ENCODE measurements at regions not wholly inside any gene's neighbourhood (a gene's known extent, or its start where the extent isn't known, plus 50 kb on each side); places are given as distances from the start of the nearest gene placed in this dataset.

DNA sequence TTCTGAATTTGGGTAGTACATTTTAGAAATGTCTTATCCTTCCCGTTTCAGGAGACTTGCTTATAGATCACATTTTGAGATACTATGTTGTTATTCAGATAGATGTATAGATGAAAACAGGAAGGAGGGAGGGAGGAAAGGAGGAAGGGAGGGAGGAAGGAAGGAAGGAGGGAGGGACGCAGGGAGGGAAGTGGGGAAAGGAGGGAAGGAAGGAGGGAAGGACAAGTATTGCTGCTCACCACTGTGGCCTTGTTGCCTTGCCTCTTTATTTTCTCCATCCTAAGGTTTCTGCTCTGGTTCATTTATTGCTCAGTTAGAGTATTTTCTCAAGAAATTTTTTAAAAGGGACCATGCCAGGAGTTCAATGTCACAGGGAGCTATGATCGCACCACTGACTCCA, 134.3 kb downstream of the LTN1 start:
- in situ Hi-C loops (cut with MboI) (no loop called here), intact Hi-C loops (cut with micrococcal nuclease) (no loop called here)
- no peaks in the 10 kb centered on the region for H3K36me3 ChIP-seq (ENCODE audit: control insufficient read depth, insufficient read depth, low read length)
- ChIA-PET CTCF (ENCODE audit: low intra/inter-chr PET ratio) (no interaction called here), POLR2A (interaction anchor here (0.6 to 0.9 kb wide), 3 partner anchors 29 to 1225 kb away, joined by 3 to 4 read pairs (median 3); no protein-coding TSS in a partner anchor)
- no peak overlapping the region for H3K9ac ChIP-seq (ENCODE audit: insufficient read depth in 1 of 2, low read depth in 2 of 2, low read length in 2 of 2)
- no peak overlapping the region for H3K4me3 ChIP-seq
- H3K4me1 ChIP-seq (replicated peaks in 1 of 2; ENCODE audit: control insufficient read depth in 2 of 2, insufficient read depth in 2 of 2, low read length in 2 of 2): no peaks in the 10 kb centered on the region
- no peak for FAIRE-seq
- H3K27me3 ChIP-seq (ENCODE audit: control insufficient read depth in 2 of 2, insufficient read depth in 2 of 2, low read length in 2 of 2): no peaks in the 10 kb centered on the region
- no peaks in the 10 kb centered on the region for H3K9me1 ChIP-seq (ENCODE audit: control insufficient read depth, insufficient read depth, low read length)
- no peak overlapping the region for H2AFZ ChIP-seq (ENCODE audit: low read depth, low read length)
- H3K27ac ChIP-seq (ENCODE audit: extremely low read depth, low read depth, low read length): no peak overlapping the region
- DNase-seq (ENCODE audit: extremely low read depth in 1 of 4, low spot score in 3 of 4): no peak
- H3K4me2 ChIP-seq (ENCODE audit: insufficient read depth, low read length): no peak overlapping the region
- no peaks in the 10 kb centered on the region for H3K9me3 ChIP-seq (replicated peaks; ENCODE audit: control insufficient read depth, insufficient read depth, low read depth, low read length)
- no peaks in the 10 kb centered on the region for H3K79me2 ChIP-seq (ENCODE audit: control insufficient read depth, insufficient read depth, low read length)
- WGBS (ENCODE audit: insufficient coverage, low coverage, missing lambda C conversion rate): 15% methylated on average over 3 of the region's 3 CpGs
- H4K20me1 ChIP-seq (replicated peaks; ENCODE audit: control insufficient read depth, insufficient read depth, low read length): no peaks in the 10 kb centered on the region
- ATAC-seq: no peak
- no TSS peak for BruUV-seq (replicated peaks)
- TF ChIP-seq CREBBP (IDR thresholded peaks at IDR 0.05; ENCODE audit: low read depth, low read length) (peak; percentile 75), ZC3H11A (IDR thresholded peaks at IDR 0.05; ENCODE audit: low read depth, low read length) (no peak), ZNF263 (CRISPR knock-in tag; IDR thresholded peaks at IDR 0.05; ENCODE audit: borderline replicate concordance) (no peak)

DNA sequence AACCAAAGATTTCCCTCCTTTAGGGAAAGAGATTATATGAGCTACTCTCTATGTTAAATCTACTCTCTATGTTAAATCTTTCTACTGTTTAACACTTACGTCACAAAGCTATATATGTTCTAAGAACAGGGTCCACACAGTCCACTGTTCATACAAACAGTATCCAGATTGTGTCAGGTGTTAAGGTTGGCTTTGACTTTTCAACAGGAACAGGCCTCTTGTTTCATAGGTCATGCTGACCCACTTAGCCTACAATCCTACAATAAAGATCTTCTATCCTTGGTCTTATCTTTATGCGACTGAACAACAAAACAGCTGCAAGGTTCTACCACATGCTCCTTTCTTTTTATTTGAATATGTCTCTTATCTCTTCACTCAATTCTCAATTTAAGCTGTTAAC, 134.9 kb downstream of the LTN1 start:
- no peaks in the 10 kb centered on the region for H4K20me1 ChIP-seq (replicated peaks; ENCODE audit: control insufficient read depth, insufficient read depth, low read length)
- no TSS peak for BruUV-seq (replicated peaks)
- no peak overlapping the region for H2AFZ ChIP-seq (ENCODE audit: low read depth, low read length)
- no peaks in the 10 kb centered on the region for H3K4me1 ChIP-seq (replicated peaks in 1 of 2; ENCODE audit: control insufficient read depth in 2 of 2, insufficient read depth in 2 of 2, low read length in 2 of 2)
- no peak overlapping the region for H3K4me3 ChIP-seq
- TF ChIP-seq, protein P1, sequence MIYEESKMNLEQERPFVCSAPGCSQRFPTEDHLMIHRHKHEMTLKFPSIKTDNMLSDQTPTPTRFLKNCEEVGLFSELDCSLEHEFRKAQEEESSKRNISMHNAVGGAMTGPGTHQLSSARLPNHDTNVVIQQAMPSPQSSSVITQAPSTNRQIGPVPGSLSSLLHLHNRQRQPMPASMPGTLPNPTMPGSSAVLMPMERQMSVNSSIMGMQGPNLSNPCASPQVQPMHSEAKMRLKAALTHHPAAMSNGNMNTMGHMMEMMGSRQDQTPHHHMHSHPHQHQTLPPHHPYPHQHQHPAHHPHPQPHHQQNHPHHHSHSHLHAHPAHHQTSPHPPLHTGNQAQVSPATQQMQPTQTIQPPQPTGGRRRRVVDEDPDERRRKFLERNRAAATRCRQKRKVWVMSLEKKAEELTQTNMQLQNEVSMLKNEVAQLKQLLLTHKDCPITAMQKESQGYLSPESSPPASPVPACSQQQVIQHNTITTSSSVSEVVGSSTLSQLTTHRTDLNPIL (CRISPR knock-in tag; IDR thresholded peaks at IDR 0.05): no peak
- TF ChIP-seq, protein P2, sequence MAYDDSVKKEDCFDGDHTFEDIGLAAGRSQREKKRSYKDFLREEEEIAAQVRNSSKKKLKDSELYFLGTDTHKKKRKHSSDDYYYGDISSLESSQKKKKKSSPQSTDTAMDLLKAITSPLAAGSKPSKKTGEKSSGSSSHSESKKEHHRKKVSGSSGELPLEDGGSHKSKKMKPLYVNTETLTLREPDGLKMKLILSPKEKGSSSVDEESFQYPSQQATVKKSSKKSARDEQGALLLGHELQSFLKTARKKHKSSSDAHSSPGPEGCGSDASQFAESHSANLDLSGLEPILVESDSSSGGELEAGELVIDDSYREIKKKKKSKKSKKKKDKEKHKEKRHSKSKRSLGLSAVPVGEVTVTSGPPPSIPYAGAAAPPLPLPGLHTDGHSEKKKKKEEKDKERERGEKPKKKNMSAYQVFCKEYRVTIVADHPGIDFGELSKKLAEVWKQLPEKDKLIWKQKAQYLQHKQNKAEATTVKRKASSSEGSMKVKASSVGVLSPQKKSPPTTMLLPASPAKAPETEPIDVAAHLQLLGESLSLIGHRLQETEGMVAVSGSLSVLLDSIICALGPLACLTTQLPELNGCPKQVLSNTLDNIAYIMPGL (CRISPR knock-in tag; IDR thresholded peaks at IDR 0.05): no peak
- WGBS (ENCODE audit: insufficient coverage, low coverage, missing lambda C conversion rate): 12% methylated on average over 2 of the region's 2 CpGs
- intact Hi-C loops (cut with micrococcal nuclease) (no loop called here), in situ Hi-C loops (cut with MboI) (no loop called here)
- no peak overlapping the region for H3K27ac ChIP-seq (ENCODE audit: extremely low read depth, low read depth, low read length)
- H3K9ac ChIP-seq (ENCODE audit: insufficient read depth in 1 of 2, low read depth in 2 of 2, low read length in 2 of 2): no peak overlapping the region
- DNase-seq (ENCODE audit: extremely low read depth in 1 of 4, low spot score in 3 of 4) (no peak), FAIRE-seq (no peak), ATAC-seq (no peak)
- ChIA-PET POLR2A (interaction anchor here (0.9 kb wide), 1 partner anchor 28 kb away, joined by 3 read pairs; no protein-coding TSS in a partner anchor), CTCF (ENCODE audit: low intra/inter-chr PET ratio) (no interaction called here)
- H3K4me2 ChIP-seq (ENCODE audit: insufficient read depth, low read length): no peak overlapping the region
- no peaks in the 10 kb centered on the region for H3K9me3 ChIP-seq (replicated peaks; ENCODE audit: control insufficient read depth, insufficient read depth, low read depth, low read length)
- no peaks in the 10 kb centered on the region for H3K9me1 ChIP-seq (ENCODE audit: control insufficient read depth, insufficient read depth, low read length)
- no peaks in the 10 kb centered on the region for H3K36me3 ChIP-seq (ENCODE audit: control insufficient read depth, insufficient read depth, low read length)
- H3K79me2 ChIP-seq (ENCODE audit: control insufficient read depth, insufficient read depth, low read length): no peaks in the 10 kb centered on the region
- H3K27me3 ChIP-seq (ENCODE audit: control insufficient read depth in 2 of 2, insufficient read depth in 2 of 2, low read length in 2 of 2): no peaks in the 10 kb centered on the region
